GM12878 (cell line): ENCODE measurements at regions not wholly inside any gene's neighbourhood (a gene's known extent, or its start where the extent isn't known, plus 50 kb on each side); places are given as distances from the start of the nearest gene placed in this dataset.

Source experiments
- POLR2A ChIP-seq: IDR thresholded peaks from 2 replicates; pipeline ENCODE4 v1.6.1; 2011; ENCODE audit warnings: low read depth, mild to moderate bottlenecking, low read length
- YY1 ChIP-seq: IDR thresholded peaks from 2 replicates; pipeline ENCODE4 v1.6.1; 2011; ENCODE audit warnings: low read depth, mild to moderate bottlenecking, low read length
- TF ChIP-seq, protein P1 (sequence below), 3 experiments: IDR thresholded peaks in 2 of 3; conservative IDR thresholded peaks in 1 of 3; 2 replicates each; pipeline ENCODE4 v1.5.1; 2011; ENCODE audit warnings: low read depth in 3 of 3, low read length in 3 of 3, mild to moderate bottlenecking in 3 of 3, control low read depth in 2 of 3, moderate library complexity in 2 of 3, inconsistent platforms in 1 of 3, mixed read lengths in 1 of 3; ENCODE audit not compliant: control insufficient read depth in 2 of 3, insufficient read depth in 1 of 3; ENCODE audit errors: extremely low read depth in 1 of 3

- TF ChIP-seq, protein P1, sequence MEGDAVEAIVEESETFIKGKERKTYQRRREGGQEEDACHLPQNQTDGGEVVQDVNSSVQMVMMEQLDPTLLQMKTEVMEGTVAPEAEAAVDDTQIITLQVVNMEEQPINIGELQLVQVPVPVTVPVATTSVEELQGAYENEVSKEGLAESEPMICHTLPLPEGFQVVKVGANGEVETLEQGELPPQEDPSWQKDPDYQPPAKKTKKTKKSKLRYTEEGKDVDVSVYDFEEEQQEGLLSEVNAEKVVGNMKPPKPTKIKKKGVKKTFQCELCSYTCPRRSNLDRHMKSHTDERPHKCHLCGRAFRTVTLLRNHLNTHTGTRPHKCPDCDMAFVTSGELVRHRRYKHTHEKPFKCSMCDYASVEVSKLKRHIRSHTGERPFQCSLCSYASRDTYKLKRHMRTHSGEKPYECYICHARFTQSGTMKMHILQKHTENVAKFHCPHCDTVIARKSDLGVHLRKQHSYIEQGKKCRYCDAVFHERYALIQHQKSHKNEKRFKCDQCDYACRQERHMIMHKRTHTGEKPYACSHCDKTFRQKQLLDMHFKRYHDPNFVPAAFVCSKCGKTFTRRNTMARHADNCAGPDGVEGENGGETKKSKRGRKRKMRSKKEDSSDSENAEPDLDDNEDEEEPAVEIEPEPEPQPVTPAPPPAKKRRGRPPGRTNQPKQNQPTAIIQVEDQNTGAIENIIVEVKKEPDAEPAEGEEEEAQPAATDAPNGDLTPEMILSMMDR (IDR thresholded peaks at IDR 0.05 in 2 of 3, conservative IDR thresholded peaks at IDR 0.05 in 1 of 3; ENCODE audit: control insufficient read depth in 2 of 3, extremely low read depth in 1 of 3, insufficient read depth in 1 of 3, low read depth in 3 of 3, low read length in 3 of 3), result no peak
- TF ChIP-seq YY1 (no peak), POLR2A (no peak)
These were observed 685.2 kb downstream of the TBL1XR1 start for GRCh38 chr3:176512037-176512436.
